NCI-H524 (cell line): ENCODE measurements at regions not wholly inside any gene's neighbourhood (a gene's known extent, or its start where the extent isn't known, plus 50 kb on each side); places are given as distances from the start of the nearest gene placed in this dataset.
A peak's percentile ranks its signal among the peaks of the same experiment; 100 is the strongest.
"Not testable (repeated sequence)": the region's sequence is repeated elsewhere in the genome, so short reads cannot be mapped to it uniquely, and the experiment has no call there.

Experiments
- DNase-seq, 2 experiments: peaks; one replicate each; lab custom pipeline; 2025; lab: John Stamatoyannopoulos, UW

- DNase-seq: peak in 1 of 2 experiments; percentile 19
Measured at GRCh38 chr6:167229586-167229985, 61.5 kb upstream of the UNC93A start.

GRCh38 chr6:167230288-167230687, 60.8 kb upstream of the UNC93A start:
- DNase-seq: no peak

- no peak for DNase-seq
Measured at GRCh38 chr6:167232356-167232755, 58.8 kb upstream of the UNC93A start.

- DNase-seq: peak; percentile 51 to 67
Measured at GRCh38 chr6:167233490-167233889, 57.6 kb upstream of the UNC93A start.

GRCh38 chr6:167234576-167234975, 56.5 kb upstream of the UNC93A start:
- DNase-seq: not testable (repeated sequence)

- peak in 1 of 2 experiments; percentile 20 for DNase-seq
Measured at GRCh38 chr6:167235005-167235404, 56.1 kb upstream of the UNC93A start.

- no peak for DNase-seq
Measured at GRCh38 chr6:167235421-167236238, 55.5 kb upstream of the UNC93A start.

GRCh38 chr6:167236239-167236571, 54.9 kb upstream of the UNC93A start:
- peak; percentile 40 to 72 for DNase-seq

GRCh38 chr6:167237438-167238145, 53.5 kb upstream of the UNC93A start:
- no peak for DNase-seq

GRCh38 chr6:167238146-167238693, 52.9 kb upstream of the UNC93A start:
- no peak for DNase-seq

GRCh38 chr6:167238694-167239467, 52.2 kb upstream of the UNC93A start:
- no peak for DNase-seq

- not testable (repeated sequence) for DNase-seq
Measured at GRCh38 chr6:167239470-167239869, 51.6 kb upstream of the UNC93A start.

- DNase-seq: no peak
Measured at GRCh38 chr6:167240034-167240541, 51.0 kb upstream of the UNC93A start.
